SK-N-MC (cell line): ENCODE measurements at regions not wholly inside any gene's neighbourhood (a gene's known extent, or its start where the extent isn't known, plus 50 kb on each side); places are given as distances from the start of the nearest gene placed in this dataset.

Source experiments
- EZH2 ChIP-seq: fragments of 200-600 bp; sonication (generic); IDR thresholded peaks from one replicate; pipeline ENCODE4 v1.6.1; 2017; ENCODE audit warnings: antibody characterized with exemption
- POLR2AphosphoS5 ChIP-seq: IDR thresholded peaks from 2 replicates; pipeline ENCODE4 v1.6.1; 2012; ENCODE audit warnings: mild to moderate bottlenecking, low read depth, low read length, borderline replicate concordance

DNA sequence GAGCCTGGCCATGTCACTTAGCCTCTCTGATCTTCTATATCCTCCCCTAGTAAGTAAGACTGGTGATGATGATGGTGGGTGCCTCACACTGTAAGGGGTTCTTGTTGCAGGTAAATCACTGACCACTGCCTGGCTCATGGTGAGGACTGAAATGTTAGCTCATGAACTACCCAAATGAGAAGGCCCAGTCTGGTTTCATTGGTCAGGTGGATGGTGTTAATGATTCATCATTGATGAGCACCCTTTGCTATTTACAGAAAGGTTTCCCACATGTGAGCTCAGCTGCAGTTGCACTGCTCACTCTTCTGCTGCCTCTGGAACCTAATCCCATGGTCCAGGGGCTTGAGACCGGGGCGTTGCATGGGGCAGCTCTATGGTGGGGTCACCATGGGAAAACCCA, 417.7 kb downstream of the PRDM2 start:
- TF ChIP-seq POLR2AphosphoS5 (no peak), EZH2 (no peak)
